ENCODE measurements at regions not wholly inside any gene's neighbourhood (a gene's known extent, or its start where the extent isn't known, plus 50 kb on each side); places are given as distances from the start of the nearest gene placed in this dataset.

GRCh38 chr18:61157451-61157850, 175.8 kb upstream of the CDH20 start:
- no peak for TF ChIP-seq CTCF (IDR thresholded peaks at IDR 0.05; ENCODE audit: control extremely low read depth, extremely low read depth, low read depth, missing control alignments)

GRCh38 chr18:61159246-61159645, 174.0 kb upstream of the CDH20 start:
- no peak for TF ChIP-seq CTCF (IDR thresholded peaks at IDR 0.05; ENCODE audit: control extremely low read depth, extremely low read depth, low read depth, missing control alignments)
- CTCF ChIA-PET: no interaction called here
- DNase-seq (ENCODE audit: extremely low spot score): no peak
- POLR2A ChIA-PET: no interaction called here

More at GRCh38 chr18:61157451-61157850, 175.8 kb upstream of the CDH20 start:
- CTCF ChIA-PET: interaction anchor here (0.6 kb wide), 1 partner anchor 16 kb away, joined by 3 read pairs; no protein-coding TSS in a partner anchor
- POLR2A ChIA-PET: no interaction called here
- no peak for DNase-seq (ENCODE audit: extremely low spot score)

GRCh38 chr18:61164321-61164720, 168.9 kb upstream of the CDH20 start:
- CTCF ChIA-PET: no interaction called here
- TF ChIP-seq CTCF (IDR thresholded peaks at IDR 0.05; ENCODE audit: control extremely low read depth, extremely low read depth, low read depth, missing control alignments): no peak
- no peak for DNase-seq (ENCODE audit: extremely low spot score)
- POLR2A ChIA-PET: no interaction called here

GRCh38 chr18:61167902-61168301, 165.3 kb upstream of the CDH20 start:
- POLR2A ChIA-PET: no interaction called here
- CTCF ChIA-PET: no interaction called here
- no peak for TF ChIP-seq CTCF (IDR thresholded peaks at IDR 0.05; ENCODE audit: control extremely low read depth, extremely low read depth, low read depth, missing control alignments)
- no peak for DNase-seq (ENCODE audit: extremely low spot score)

- no peak for TF ChIP-seq CTCF (IDR thresholded peaks at IDR 0.05; ENCODE audit: control extremely low read depth, extremely low read depth, low read depth, missing control alignments)
- ChIA-PET POLR2A (no interaction called here), CTCF (no interaction called here)
- no peak for DNase-seq (ENCODE audit: extremely low spot score)
These were observed 163.8 kb upstream of the CDH20 start for GRCh38 chr18:61169386-61169785.

GRCh38 chr18:61172624-61173023, 160.6 kb upstream of the CDH20 start:
- ChIA-PET CTCF (interaction anchor here (0.9 to 1.4 kb wide), 2 partner anchors 80 to 150 kb away, joined by 3 read pairs; no protein-coding TSS in a partner anchor), POLR2A (no interaction called here)
- no peak for DNase-seq (ENCODE audit: extremely low spot score)
- TF ChIP-seq CTCF (IDR thresholded peaks at IDR 0.05; ENCODE audit: control extremely low read depth, extremely low read depth, low read depth, missing control alignments): no peak

GRCh38 chr18:61173554-61173953, 159.7 kb upstream of the CDH20 start:
- no peak for DNase-seq (ENCODE audit: extremely low spot score)
- ChIA-PET POLR2A (no interaction called here), CTCF (interaction anchor here (0.9 to 1.4 kb wide), 2 partner anchors 79 to 149 kb away, joined by 3 read pairs; no protein-coding TSS in a partner anchor)
- no peak for TF ChIP-seq CTCF (IDR thresholded peaks at IDR 0.05; ENCODE audit: control extremely low read depth, extremely low read depth, low read depth, missing control alignments)

Measured in GM10248 (cell line).